AG09319 (cell line): ENCODE measurements at regions not wholly inside any gene's neighbourhood (a gene's known extent, or its start where the extent isn't known, plus 50 kb on each side); places are given as distances from the start of the nearest gene placed in this dataset.

Experiments
- DNase-seq: peaks from one replicate; pipeline ENCODE4 v3.0.0-alpha.2; 2010; ENCODE audit warnings: low read depth; ENCODE audit errors: extremely low read depth
- TF ChIP-seq, protein P1 (sequence below): IDR thresholded peaks from 2 replicates; pipeline ENCODE4 v1.5.1; 2011; ENCODE audit warnings: low read depth, mild to moderate bottlenecking, inconsistent platforms, low read length, moderate library complexity

DNA sequence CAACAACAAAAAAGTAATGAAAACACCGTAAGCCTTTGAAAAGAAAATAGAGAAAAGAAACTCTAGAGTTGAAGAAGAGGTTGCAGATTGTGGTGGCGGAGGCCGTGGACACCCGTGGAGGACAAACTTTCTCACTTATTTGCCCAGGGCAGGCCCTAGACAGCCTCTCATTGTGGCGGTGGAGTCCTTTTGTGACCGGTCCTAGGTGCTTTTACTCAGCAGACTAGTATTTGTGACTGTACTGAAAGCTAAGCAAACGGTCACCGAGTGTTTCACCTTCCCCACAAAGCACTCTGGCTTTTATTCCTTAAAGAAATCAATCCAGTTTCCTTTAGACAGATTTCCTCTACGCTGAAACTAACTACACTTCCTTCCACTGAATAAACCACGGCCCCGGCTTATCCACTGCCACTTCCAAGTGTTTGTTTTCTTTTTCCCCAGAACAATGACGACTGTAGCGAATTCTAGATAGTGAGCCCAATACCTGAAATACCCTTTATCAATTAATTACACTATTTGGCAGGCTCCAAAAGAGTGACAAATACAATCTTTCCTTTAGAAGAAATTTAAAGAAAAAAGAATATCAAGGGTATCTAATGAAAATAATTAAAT lies 210.2 kb upstream of the TARS1 start:
- DNase-seq, result no peak
- TF ChIP-seq, protein P1, sequence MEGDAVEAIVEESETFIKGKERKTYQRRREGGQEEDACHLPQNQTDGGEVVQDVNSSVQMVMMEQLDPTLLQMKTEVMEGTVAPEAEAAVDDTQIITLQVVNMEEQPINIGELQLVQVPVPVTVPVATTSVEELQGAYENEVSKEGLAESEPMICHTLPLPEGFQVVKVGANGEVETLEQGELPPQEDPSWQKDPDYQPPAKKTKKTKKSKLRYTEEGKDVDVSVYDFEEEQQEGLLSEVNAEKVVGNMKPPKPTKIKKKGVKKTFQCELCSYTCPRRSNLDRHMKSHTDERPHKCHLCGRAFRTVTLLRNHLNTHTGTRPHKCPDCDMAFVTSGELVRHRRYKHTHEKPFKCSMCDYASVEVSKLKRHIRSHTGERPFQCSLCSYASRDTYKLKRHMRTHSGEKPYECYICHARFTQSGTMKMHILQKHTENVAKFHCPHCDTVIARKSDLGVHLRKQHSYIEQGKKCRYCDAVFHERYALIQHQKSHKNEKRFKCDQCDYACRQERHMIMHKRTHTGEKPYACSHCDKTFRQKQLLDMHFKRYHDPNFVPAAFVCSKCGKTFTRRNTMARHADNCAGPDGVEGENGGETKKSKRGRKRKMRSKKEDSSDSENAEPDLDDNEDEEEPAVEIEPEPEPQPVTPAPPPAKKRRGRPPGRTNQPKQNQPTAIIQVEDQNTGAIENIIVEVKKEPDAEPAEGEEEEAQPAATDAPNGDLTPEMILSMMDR, result no peak

DNA sequence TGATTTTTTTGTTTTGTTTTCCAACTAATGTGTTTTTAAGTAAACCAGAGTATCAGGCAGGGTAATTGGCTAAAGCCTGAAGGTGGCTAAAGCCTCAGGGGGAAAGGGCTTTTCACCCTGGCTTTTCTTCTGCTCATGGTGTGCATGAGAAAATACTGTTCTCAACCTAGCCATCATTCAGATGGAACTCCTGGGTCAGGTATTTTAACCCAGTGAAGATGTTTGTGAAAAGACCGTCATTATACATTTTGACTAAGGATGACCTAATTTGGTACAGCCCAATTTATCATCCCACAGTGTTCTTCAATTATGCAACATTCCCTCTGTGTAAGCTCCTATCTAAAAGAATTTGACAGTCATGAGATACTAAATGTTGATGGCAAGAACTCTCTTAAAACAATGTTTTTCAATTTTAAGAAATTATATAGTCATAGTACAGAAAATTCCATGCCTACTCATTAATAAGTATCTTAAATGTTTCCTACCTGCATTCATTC lies 209.5 kb upstream of the TARS1 start:
- no peak for DNase-seq
- TF ChIP-seq, protein P1, result no peak

DNA sequence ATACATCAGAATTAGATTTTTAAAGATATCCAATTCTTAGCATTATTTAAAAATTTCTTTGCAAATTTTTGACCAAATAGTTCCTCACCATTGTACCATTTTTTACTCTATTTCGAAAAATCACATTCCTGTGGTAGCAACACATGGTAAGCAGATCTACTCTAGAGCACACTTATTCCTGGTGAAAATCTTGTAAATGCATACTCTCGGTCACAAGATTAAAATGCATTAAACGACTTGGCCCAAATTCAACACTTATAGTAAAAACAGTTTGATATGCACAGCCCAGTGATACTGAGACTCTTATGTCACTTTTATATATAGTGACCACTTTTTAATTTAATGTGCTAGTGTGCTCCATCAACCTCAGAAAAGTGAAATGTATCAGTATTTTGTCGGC lies 208.8 kb upstream of the TARS1 start:
- DNase-seq, result no peak
- TF ChIP-seq, protein P1, result no peak

DNA sequence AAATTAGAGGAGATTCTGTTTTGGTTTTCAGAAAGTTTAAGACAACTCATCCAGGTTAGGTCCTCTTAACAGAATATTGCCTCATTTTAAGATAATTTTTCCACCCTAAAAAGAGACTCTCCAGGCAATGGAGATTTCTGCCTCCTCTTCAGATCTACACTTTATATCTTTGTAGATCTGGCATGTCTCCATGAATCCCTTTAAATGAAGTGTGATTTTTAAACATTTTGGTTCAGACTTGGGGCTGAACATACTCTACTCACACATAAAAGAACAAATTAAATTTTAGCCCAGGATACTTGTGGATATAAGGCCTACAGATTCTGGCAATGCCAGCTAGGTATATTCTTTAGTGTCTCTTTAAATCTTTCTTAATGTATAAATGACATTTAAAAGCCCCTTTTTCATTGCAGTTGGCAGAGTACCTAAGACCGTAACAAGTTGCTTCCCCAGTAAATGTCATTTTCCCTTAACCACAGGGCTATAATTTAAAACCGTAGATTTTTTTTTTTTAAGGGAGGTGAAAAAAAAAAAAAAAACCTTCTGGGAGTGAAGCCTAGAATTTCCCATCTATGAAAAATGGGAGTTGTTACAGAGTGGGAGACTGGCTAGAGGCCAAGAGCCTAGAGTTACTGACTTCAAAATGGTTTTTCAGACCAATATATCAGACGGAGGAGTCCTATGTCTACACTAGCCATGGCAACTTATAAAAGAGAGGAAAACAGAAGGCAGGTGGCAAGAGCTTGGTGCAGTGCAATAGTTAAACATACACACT lies 207.8 kb upstream of the TARS1 start:
- TF ChIP-seq, protein P1, result no peak
- DNase-seq, result no peak

DNA sequence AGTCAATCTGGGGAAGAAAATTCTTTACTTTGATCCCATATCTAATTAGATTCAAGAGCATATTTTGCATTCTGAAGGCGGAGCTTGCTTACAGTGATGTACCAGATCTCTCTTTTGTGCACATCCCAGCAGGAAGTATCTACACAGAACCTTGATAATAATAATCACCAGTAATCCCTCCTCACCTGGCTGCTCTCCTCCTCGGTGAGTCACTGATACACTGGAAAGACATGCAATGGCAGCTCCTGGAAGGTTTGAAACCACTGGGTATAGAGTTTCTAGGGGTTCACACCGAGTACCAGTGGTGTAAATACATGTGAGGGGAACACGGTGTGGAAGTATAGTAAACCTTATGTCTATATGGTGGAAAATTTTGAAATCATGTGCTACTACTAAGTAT lies 205.5 kb upstream of the TARS1 start:
- DNase-seq, result no peak
- TF ChIP-seq, protein P1, result no peak

DNA sequence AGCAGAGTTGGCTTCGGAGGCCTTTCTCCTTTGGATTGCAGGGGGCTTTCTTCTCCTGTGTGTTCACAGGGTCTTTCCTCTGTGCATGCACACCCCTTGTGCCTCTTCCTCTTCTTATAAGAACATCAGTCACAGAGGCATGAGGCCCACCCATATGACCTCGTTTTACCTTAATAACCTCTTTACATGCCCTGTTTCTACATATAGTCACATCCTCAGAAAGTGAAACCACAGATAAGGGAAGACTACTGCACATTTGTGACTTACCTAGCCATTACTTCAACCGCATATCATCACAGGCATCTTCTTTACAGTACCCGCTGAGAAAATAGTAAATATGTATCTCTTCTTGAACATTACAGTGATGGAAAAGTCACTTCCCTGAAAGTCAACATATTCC lies 204.9 kb upstream of the TARS1 start:
- DNase-seq, result no peak
- TF ChIP-seq, protein P1, result no peak

DNA sequence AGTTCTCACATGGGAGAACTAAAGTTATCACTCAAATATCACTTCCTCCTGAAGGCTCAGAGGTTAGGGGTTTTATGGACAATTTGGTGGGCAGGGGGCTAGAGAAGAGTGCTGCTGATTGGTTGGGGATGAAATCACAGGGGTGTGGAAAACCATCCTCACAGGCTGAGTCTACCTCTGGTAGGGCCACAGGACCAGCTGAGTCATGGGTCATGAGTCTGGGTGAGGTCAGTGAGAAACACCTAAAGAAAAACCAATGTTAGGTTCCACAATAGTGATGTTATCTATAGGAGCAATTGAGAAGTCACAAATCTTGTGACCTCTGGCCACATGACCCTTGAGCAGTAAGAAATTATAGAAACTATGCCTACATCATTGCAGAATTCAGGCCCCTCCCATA lies 203.3 kb upstream of the TARS1 start:
- no peak for DNase-seq
- TF ChIP-seq, protein P1, result no peak
